ENCODE measurements at regions not wholly inside any gene's neighbourhood (a gene's known extent, or its start where the extent isn't known, plus 50 kb on each side); places are given as distances from the start of the nearest gene placed in this dataset.
A peak's percentile ranks its signal among the peaks of the same experiment; 100 is the strongest.

- DNase-seq (ENCODE audit: low spot score) = no peak
Measured at GRCh38 chr7:38086857-38087256, 91.2 kb upstream of the STARD3NL start.

DNA sequence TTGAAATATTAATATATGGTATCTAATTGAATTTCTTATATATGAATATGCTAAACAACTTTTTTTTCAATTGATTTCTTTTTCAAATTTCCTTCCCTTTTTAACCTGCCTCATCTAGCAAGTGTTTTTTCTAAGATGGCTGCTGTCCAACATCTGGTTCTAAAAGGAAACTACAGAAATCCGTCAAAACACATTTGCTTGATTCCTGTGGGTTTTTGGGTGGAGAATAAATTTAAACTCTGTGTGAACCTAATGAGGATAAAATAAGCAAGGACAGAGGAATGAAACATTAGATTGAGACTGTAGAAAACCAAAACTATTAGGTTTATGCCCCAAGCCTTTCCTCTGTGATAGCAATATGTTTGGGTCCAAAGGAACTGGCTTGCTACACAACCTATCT lies 75.5 kb upstream of the STARD3NL start:
- DNase-seq (ENCODE audit: low spot score) = no peak

- peak; percentile 50 for DNase-seq (ENCODE audit: low spot score)
Measured at GRCh38 chr7:38105874-38106483, 72.1 kb upstream of the STARD3NL start.

GRCh38 chr7:38107486-38107893 lies 70.6 kb upstream of the STARD3NL start:
- DNase-seq (ENCODE audit: low spot score) = peak; percentile 42

GRCh38 chr7:38112075-38112474 lies 66.0 kb upstream of the STARD3NL start:
- no peak for DNase-seq (ENCODE audit: low spot score)

DNA sequence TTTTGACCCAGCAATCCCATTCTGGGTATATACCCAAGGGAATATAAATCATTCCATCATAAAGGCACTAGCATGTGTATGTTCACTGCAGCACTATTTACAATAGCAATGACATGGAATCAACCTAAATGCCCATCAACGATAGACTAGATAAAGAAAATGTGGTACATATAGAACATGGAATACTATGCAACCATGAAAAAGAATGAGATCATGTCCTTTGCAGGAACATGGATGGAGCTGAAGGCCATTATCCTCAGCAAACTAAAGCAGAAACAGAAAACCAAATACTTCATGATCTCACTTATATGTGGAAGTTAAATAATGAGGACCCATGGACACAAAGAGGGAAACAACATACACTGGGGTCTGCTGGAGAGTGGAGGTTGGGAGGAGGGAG lies 58.0 kb upstream of the STARD3NL start:
- no peak for DNase-seq (ENCODE audit: low spot score)

DNA sequence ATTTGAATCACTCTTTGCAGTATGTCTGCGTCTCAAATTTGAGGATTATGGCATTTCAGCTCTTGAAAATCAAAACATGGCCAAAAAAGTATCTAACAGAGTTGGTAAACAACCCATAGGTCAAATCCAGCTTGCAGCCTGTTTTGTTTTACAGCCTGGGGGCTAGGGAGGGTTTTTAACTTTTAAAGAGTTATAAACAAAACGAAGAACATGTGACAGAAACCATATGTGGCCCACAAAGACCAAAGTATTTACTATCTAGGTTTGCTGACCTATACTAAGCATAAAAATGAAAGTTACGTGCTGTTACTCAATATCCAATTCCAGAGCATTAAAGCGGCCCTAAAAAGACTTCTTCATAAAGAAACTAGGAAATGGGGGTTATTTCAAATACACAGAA lies 55.5 kb upstream of the STARD3NL start:
- DNase-seq (ENCODE audit: low spot score) = no peak

DNA sequence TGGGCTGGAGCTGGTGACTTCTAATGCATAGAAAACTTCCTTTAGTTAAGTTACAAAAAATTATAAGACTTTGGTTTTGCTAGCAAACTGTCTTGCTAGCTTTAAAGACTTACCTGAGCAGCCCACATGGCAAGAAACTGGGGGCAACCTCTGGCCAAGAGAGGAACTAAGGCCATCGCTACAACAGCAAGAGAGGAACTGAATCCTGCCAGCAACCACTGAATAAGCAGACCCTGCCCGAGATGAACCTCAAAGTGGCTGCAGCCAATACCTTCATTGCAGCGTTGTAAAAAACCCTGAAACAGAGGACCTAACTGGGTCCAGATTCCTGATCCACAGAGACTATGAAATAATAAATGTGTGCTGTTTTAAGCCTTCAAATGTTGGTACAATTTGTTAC lies 54.6 kb upstream of the STARD3NL start:
- no peak for DNase-seq (ENCODE audit: low spot score)

DNA sequence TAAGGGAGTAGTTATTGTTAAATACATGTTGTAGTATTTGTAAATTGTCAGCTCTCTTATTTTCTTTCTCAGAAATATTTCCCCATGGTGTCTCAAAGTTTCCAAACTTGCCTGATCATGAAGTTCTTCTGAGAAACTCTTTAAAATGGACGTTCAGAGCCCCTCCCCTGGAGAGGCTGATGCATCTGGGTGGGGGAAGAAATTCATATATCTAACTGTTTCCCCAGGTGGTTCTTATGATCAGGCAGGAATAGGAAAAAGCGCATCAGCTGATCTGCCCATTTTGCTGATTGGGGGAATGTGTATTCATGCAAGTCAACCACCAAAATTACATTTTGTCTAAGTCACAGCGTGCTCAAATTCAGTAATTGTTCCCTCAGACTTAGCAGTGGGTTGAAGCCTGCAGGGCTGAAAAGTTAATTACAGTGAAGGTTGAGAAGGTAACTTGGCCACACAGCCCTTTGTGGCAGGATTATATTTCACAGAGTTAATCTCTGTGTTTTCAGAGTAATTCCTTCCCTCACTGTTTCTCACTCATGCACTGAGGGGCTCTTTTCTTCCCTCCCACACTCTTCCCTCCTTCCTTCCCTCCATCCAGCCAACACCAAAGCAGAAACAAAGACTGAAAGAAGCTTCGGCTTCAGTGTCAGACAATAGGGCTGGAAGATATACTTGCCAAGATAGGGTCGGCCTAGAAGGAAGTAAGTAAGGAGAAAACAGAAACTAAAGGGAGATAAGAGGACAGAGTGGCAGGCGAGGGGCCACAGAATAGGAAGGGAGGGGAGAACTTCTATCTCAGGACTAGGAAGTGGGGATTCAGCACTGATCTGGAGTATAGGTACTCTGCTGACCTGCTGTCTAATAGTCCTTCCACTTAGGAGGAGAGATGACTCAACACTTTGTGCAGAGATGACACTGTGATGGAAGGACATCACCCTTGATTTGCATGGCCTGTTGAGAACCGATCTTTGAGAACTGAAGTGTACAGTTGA lies 50.5 kb upstream of the STARD3NL start:
- no peak for DNase-seq (ENCODE audit: low spot score)
